ENCODE measurements at regions not wholly inside any gene's neighbourhood (a gene's known extent, or its start where the extent isn't known, plus 50 kb on each side); places are given as distances from the start of the nearest gene placed in this dataset.

GRCh38 chr5:125337294-125337693 lies 590.9 kb upstream of the ZNF608 start:
- H3K27ac ChIP-seq (ENCODE audit: control insufficient read depth, insufficient read depth): no peak overlapping the region
- no peaks in the 10 kb centered on the region for H3K9me3 ChIP-seq (replicated peaks; ENCODE audit: control insufficient read depth, insufficient read depth, low read length)
- H3K4me3 ChIP-seq: no peak overlapping the region
- BruUV-seq (replicated peaks): no TSS peak
- FAIRE-seq (no peak), DNase-seq (ENCODE audit: low read depth, low spot score) (no peak), ATAC-seq (no peak)
- ChIA-PET RAD21 (ENCODE audit: unreplicated experiment) (no interaction called here), SMC1A (ENCODE audit: uncharacterized antibody, unreplicated experiment) (no interaction called here), POLR2A (no interaction called here), CTCF (no interaction called here)
- no peaks in the 10 kb centered on the region for H4K20me1 ChIP-seq (ENCODE audit: control insufficient read depth, insufficient read depth)
- TF ChIP-seq YBX1 (IDR thresholded peaks at IDR 0.05) (no peak), HDGF (IDR thresholded peaks at IDR 0.05) (no peak), USF1 (IDR thresholded peaks at IDR 0.05; ENCODE audit: borderline replicate concordance, extremely low read length, insufficient read depth, low read depth, low read length) (no peak)
- H3K27me3 ChIP-seq (replicated peaks in 1 of 2; ENCODE audit: control insufficient read depth in 2 of 2, insufficient read depth in 2 of 2, low read length in 1 of 2): no peaks in the 10 kb centered on the region
- H3K4me2 ChIP-seq (ENCODE audit: control insufficient read depth, insufficient read depth): no peak overlapping the region
- 50% methylated on average over 2 of the region's 2 CpGs for WGBS (ENCODE audit: insufficient coverage, insufficient replicate concordance, low lambda C conversion rate, missing lambda C conversion rate)
- H3K9ac ChIP-seq (ENCODE audit: control insufficient read depth, insufficient read depth, low read length): no peak overlapping the region
- no peaks in the 10 kb centered on the region for H3K79me2 ChIP-seq (ENCODE audit: control insufficient read depth, insufficient read depth, low read length)
- no peaks in the 10 kb centered on the region for H3K36me3 ChIP-seq (ENCODE audit: control insufficient read depth in 2 of 2, insufficient read depth in 2 of 2, low read length in 1 of 2)
- no peaks in the 10 kb centered on the region for H3K4me1 ChIP-seq (ENCODE audit: control insufficient read depth, insufficient read depth, low read length)
- H2AFZ ChIP-seq (ENCODE audit: control insufficient read depth, low read depth, low read length): no peak overlapping the region
- intact Hi-C loops (cut with micrococcal nuclease; ENCODE audit: unreplicated experiment) (no loop called here), in situ Hi-C loops (cut with MboI) (no loop called here)

- in situ Hi-C loops (cut with MboI): no loop called here
- no peak for FAIRE-seq
- WGBS (ENCODE audit: insufficient coverage, insufficient replicate concordance, low lambda C conversion rate, missing lambda C conversion rate): 0% methylated on average over 2 of the region's 2 CpGs
- TF ChIP-seq CTCF (IDR thresholded peaks at IDR 0.05 in 2 of 3, conservative IDR thresholded peaks at IDR 0.05 in 1 of 3; ENCODE audit: control insufficient read depth in 2 of 3, extremely low read depth in 1 of 3, insufficient read depth in 1 of 3, low read depth in 3 of 3, low read length in 3 of 3): peak in 1 of 3 experiments; percentile 6; a peak in 1 of 6 replicates
- no peak for TF ChIP-seq KAT2A (conservative IDR thresholded peaks at IDR 0.05; ENCODE audit: control insufficient read depth, low read depth, low read length)
- no peak for TF ChIP-seq IRF3 (IDR thresholded peaks at IDR 0.05)
- TF ChIP-seq RBBP5 (conservative IDR thresholded peaks at IDR 0.05): no peak
These were observed 592.2 kb upstream of the ZNF608 start for GRCh38 chr5:125338440-125339174.

More at GRCh38 chr5:125338440-125339174, 592.2 kb upstream of the ZNF608 start:
- Histone ChIP-seq H3K79me2 (ENCODE audit: control insufficient read depth, insufficient read depth, low read length) (no peaks in the 10 kb centered on the region), H3K9me3 (replicated peaks; ENCODE audit: control insufficient read depth, insufficient read depth, low read length) (no peaks in the 10 kb centered on the region), H3K27me3 (replicated peaks in 1 of 2; ENCODE audit: control insufficient read depth in 2 of 2, insufficient read depth in 2 of 2, low read length in 1 of 2) (no peaks in the 10 kb centered on the region), H3K27ac (ENCODE audit: control insufficient read depth, insufficient read depth) (no peak overlapping the region), H2AFZ (ENCODE audit: control insufficient read depth, low read depth, low read length) (no peak overlapping the region), H4K20me1 (ENCODE audit: control insufficient read depth, insufficient read depth) (no peaks in the 10 kb centered on the region), H3K4me3 (no peak overlapping the region), H3K36me3 (ENCODE audit: control insufficient read depth in 2 of 2, insufficient read depth in 2 of 2, low read length in 1 of 2) (no peaks in the 10 kb centered on the region), H3K4me2 (ENCODE audit: control insufficient read depth, insufficient read depth) (no peak overlapping the region), H3K9ac (ENCODE audit: control insufficient read depth, insufficient read depth, low read length) (no peak overlapping the region), H3K4me1 (ENCODE audit: control insufficient read depth, insufficient read depth, low read length) (no peaks in the 10 kb centered on the region)
- DNase-seq (ENCODE audit: low read depth, low spot score) (no peak), ATAC-seq (no peak)
- intact Hi-C loops (cut with micrococcal nuclease; ENCODE audit: unreplicated experiment): no loop called here
- ChIA-PET POLR2A (interaction anchor here (0.6 kb wide), 1 partner anchor 1461 kb away, joined by 3 read pairs; no protein-coding TSS in a partner anchor), RAD21 (ENCODE audit: unreplicated experiment) (no interaction called here), SMC1A (ENCODE audit: uncharacterized antibody, unreplicated experiment) (interaction anchor here (0.6 kb wide), 1 partner anchor 126 kb away, joined by 3 read pairs; no protein-coding TSS in a partner anchor), CTCF (no interaction called here)
- no TSS peak for BruUV-seq (replicated peaks)

Data from GM12878 (cell line).